OCI-LY7 (cell line): ENCODE measurements at regions not wholly inside any gene's neighbourhood (a gene's known extent, or its start where the extent isn't known, plus 50 kb on each side); places are given as distances from the start of the nearest gene placed in this dataset. TPM values are rescaled to one million over a fixed set of nuclear protein-coding genes. Genes with fewer than 3 reads are reported as not detected.

Experiments used
- BruUV-seq: library from RNA; stranded (reverse); fragments of 400-500 nt; replicated peaks from 2 replicates; lab custom pipeline; 2021; lab: Mats Ljungman, UMichigan
- CTCF ChIA-PET: fragments of 300-600 bp; sonication (Branson Sonifier 250); formaldehyde crosslinking; loops from one replicate; lab custom pipeline; 2022; ENCODE audit warnings: antibody characterized with exemption; ENCODE audit not compliant: unreplicated experiment; lab: Charles Lee
- POLR2A ChIA-PET: fragments of 300-600 bp; sonication (Branson Sonifier 250); formaldehyde crosslinking; loops from one replicate; lab custom pipeline; 2022; ENCODE audit warnings: antibody characterized with exemption; lab: Charles Lee
- DNase-seq: peaks from one replicate; pipeline ENCODE4 v3.0.0-alpha.2; 2015; ENCODE audit warnings: low spot score
- H2AFZ ChIP-seq: fragments of 200-600 bp; sonication (generic), shearing (Covaris generic); 2 replicates; pipeline ENCODE4 v1.6.1; 2014; ENCODE audit warnings: mild to moderate bottlenecking, antibody characterized with exemption, low read length, moderate library complexity
- H3K27ac ChIP-seq: fragments of 200-600 bp; sonication (generic); 2 replicates; pipeline ENCODE4 v1.5.1; 2014; ENCODE audit warnings: mixed run types, low read depth, mild to moderate bottlenecking, moderate library complexity, low read length, inconsistent platforms; ENCODE audit not compliant: poor library complexity, severe bottlenecking
- H3K36me3 ChIP-seq: fragments of 200-600 bp; sonication (generic); 2 replicates; pipeline ENCODE4 v1.6.1; 2014; ENCODE audit warnings: mild to moderate bottlenecking, antibody characterized with exemption, low read length, moderate library complexity, mixed read lengths; ENCODE audit not compliant: insufficient read depth
- H3K4me1 ChIP-seq: fragments of 200-600 bp; sonication (generic); 2 replicates; pipeline ENCODE4 v1.5.1; 2014; ENCODE audit warnings: mild to moderate bottlenecking, low read length; ENCODE audit not compliant: insufficient read depth, poor library complexity, severe bottlenecking
- H3K4me2 ChIP-seq: fragments of 200-600 bp; sonication (generic); 2 replicates; pipeline ENCODE4 v1.6.1; 2014; ENCODE audit warnings: mild to moderate bottlenecking, low read length
- H3K4me3 ChIP-seq: fragments of 200-600 bp; sonication (generic); 2 replicates; pipeline ENCODE4 v1.5.1; 2014; ENCODE audit warnings: mild to moderate bottlenecking, low read depth, low read length; ENCODE audit not compliant: poor library complexity, severe bottlenecking
- H3K79me2 ChIP-seq: fragments of 200-600 bp; sonication (generic); 2 replicates; pipeline ENCODE4 v1.6.1; 2016; ENCODE audit warnings: low read depth, mild to moderate bottlenecking, low read length, moderate library complexity, mixed read lengths; ENCODE audit not compliant: insufficient read depth
- H3K9me2 ChIP-seq: fragments of 200-600 bp; sonication (generic); 2 replicates; pipeline ENCODE4 v1.6.1; 2016; ENCODE audit warnings: mild to moderate bottlenecking, low read length, mixed read lengths; ENCODE audit not compliant: insufficient read depth
- H3K9me3 ChIP-seq: fragments of 200-600 bp; sonication (generic); 2 replicates; pipeline ENCODE4 v1.6.1; 2014; ENCODE audit warnings: mild to moderate bottlenecking, mixed run types, low read length, mixed read lengths
- H4K20me1 ChIP-seq: fragments of 200-600 bp; sonication (generic); 2 replicates; pipeline ENCODE4 v1.6.1; 2014; ENCODE audit warnings: mild to moderate bottlenecking, antibody characterized with exemption, low read length, moderate library complexity, mixed read lengths; ENCODE audit not compliant: insufficient read depth
- EZH2phosphoT487 ChIP-seq: fragments of 200-600 bp; sonication (generic); IDR thresholded peaks from 2 replicates; pipeline ENCODE4 v1.6.1; 2018; ENCODE audit warnings: low read depth, borderline replicate concordance, mild to moderate bottlenecking, mixed run types, antibody characterized with exemption, low read length, moderate library complexity, mixed read lengths
- intact Hi-C: fragments of 100-400 bp; cut with micrococcal nuclease; formaldehyde crosslinking; loops from one replicate; pipeline ENCODE4 v1.10.0; 2022; ENCODE audit not compliant: unreplicated experiment
- small RNA-seq: library from RNA; depleted of rRNA; stranded (forward); fragments of <200 nt; gene quantifications from one replicate; pipeline ENCODE3, GENCODE V24; 2014

DNA sequence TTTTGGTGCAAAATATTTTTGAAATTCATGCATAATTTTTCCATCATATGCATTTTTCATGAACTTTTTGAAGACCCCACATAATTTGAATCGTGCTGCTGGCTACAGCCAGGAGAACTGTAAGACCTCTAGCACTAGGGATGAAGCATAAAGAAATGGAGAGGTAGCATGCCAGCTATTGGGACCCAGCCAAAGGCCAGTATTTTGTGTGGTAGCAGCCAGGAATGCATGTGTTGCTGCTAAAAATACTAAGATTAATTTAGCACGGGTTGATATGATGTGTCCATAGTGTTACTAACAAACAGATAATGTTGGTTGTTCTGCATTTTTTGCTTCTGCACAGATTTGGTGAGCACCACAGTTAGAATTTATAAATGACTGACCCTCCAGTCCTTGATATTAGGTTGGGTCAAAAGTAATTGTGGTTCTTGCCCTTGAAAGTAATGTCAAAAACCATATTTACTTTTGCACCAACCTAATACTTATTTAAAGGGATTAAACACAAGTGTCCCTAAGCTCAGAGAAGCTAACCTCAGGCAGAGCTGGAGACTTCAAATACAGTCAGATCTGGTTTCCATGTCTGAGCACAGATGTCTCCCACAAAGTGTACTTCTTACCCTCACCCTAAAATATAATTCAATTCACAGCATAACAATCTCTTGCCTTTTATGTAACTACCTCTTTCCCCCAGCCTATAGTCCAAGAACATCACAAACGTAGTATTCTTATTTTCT lies 54.1 kb upstream of the NPSR1 start:
- Histone ChIP-seq H3K4me2 (no peak overlapping the region), H3K9me2 (no peaks in the 10 kb centered on the region), H3K27ac (no peak overlapping the region), H3K4me1 (no peaks in the 10 kb centered on the region), H3K4me3 (no peak overlapping the region), H3K36me3 (no peaks in the 10 kb centered on the region), H3K79me2 (no peaks in the 10 kb centered on the region), H3K9me3 (no peaks in the 10 kb centered on the region), H4K20me1 (no peaks in the 10 kb centered on the region), H2AFZ (no peak overlapping the region)
- no TSS peak for BruUV-seq
- no peak for DNase-seq
- ChIA-PET CTCF (no interaction called here), POLR2A (interaction anchor here (0.6 kb wide), 1 partner anchor 266 kb away, joined by 3 read pairs; no protein-coding TSS in a partner anchor)
- intact Hi-C loops, result no loop called here
- no peak for TF ChIP-seq EZH2phosphoT487

Small RNA genes lying in the stretch of these regions (small RNA-seq; reads per million reads assigned to genes)
- not detected for gene RNU6-438P
